H1 (cell line): ENCODE measurements at regions not wholly inside any gene's neighbourhood (a gene's known extent, or its start where the extent isn't known, plus 50 kb on each side); places are given as distances from the start of the nearest gene placed in this dataset.

ENCODE experiments used
- EZH2 ChIP-seq: fragments of 200-600 bp; sonication (generic); IDR thresholded peaks from 2 replicates; pipeline ENCODE4 v1.7.1; 2012; ENCODE audit warnings: low read depth, mild to moderate bottlenecking, moderate library complexity, low read length, inconsistent platforms; ENCODE audit not compliant: severe bottlenecking
- POLR2A ChIP-seq, 2 experiments: IDR thresholded peaks; 1 replicate in 1 of 2; 2 replicates in 1 of 2; pipeline ENCODE4 v1.6.1; 2011; ENCODE audit warnings: low read depth in 2 of 2, low read length in 2 of 2, mild to moderate bottlenecking in 2 of 2; ENCODE audit errors: control extremely low read depth in 1 of 2
- RBBP5 ChIP-seq: IDR thresholded peaks from 2 replicates; pipeline ENCODE4 v1.7.1; 2012; ENCODE audit warnings: low read depth, mild to moderate bottlenecking, inconsistent platforms, low read length, moderate library complexity, borderline replicate concordance
- SP4 ChIP-seq: IDR thresholded peaks from 2 replicates; pipeline ENCODE4 v1.6.1; 2012; ENCODE audit warnings: low read length, inconsistent platforms
- TF ChIP-seq, protein P1 (sequence below): fragments of 300-600 bp; sonication (generic); IDR thresholded peaks from 2 replicates; pipeline ENCODE4 v1.7.1; 2012; ENCODE audit warnings: low read length, moderate library complexity, mild to moderate bottlenecking, inconsistent platforms; ENCODE audit not compliant: insufficient replicate concordance

DNA sequence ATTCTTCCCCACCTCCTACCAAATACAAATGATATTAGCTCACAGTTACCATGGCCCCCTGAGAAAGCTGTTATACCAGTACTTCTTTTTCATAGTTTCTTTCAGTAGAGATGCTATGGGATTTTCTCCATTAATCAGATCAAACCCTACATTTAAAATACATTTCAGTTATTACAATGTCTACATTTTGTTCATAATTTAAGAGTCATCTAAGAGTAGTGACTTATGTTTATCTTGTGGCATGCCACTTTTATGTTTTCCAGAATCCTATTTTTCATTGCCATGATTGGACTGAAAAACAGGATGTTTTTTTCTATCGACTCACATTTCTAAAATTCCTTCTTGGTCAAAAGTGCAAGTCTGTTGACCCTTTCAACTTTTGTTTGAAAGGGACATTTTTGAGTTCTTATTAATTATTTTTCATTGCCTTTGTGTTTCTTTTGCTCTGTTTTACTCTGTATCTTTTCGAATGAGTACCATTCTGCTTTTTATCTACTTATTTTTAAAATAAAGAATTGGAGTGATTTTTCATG lies 77.4 kb upstream of the ANXA1 start (continued):
- TF ChIP-seq, protein P1, sequence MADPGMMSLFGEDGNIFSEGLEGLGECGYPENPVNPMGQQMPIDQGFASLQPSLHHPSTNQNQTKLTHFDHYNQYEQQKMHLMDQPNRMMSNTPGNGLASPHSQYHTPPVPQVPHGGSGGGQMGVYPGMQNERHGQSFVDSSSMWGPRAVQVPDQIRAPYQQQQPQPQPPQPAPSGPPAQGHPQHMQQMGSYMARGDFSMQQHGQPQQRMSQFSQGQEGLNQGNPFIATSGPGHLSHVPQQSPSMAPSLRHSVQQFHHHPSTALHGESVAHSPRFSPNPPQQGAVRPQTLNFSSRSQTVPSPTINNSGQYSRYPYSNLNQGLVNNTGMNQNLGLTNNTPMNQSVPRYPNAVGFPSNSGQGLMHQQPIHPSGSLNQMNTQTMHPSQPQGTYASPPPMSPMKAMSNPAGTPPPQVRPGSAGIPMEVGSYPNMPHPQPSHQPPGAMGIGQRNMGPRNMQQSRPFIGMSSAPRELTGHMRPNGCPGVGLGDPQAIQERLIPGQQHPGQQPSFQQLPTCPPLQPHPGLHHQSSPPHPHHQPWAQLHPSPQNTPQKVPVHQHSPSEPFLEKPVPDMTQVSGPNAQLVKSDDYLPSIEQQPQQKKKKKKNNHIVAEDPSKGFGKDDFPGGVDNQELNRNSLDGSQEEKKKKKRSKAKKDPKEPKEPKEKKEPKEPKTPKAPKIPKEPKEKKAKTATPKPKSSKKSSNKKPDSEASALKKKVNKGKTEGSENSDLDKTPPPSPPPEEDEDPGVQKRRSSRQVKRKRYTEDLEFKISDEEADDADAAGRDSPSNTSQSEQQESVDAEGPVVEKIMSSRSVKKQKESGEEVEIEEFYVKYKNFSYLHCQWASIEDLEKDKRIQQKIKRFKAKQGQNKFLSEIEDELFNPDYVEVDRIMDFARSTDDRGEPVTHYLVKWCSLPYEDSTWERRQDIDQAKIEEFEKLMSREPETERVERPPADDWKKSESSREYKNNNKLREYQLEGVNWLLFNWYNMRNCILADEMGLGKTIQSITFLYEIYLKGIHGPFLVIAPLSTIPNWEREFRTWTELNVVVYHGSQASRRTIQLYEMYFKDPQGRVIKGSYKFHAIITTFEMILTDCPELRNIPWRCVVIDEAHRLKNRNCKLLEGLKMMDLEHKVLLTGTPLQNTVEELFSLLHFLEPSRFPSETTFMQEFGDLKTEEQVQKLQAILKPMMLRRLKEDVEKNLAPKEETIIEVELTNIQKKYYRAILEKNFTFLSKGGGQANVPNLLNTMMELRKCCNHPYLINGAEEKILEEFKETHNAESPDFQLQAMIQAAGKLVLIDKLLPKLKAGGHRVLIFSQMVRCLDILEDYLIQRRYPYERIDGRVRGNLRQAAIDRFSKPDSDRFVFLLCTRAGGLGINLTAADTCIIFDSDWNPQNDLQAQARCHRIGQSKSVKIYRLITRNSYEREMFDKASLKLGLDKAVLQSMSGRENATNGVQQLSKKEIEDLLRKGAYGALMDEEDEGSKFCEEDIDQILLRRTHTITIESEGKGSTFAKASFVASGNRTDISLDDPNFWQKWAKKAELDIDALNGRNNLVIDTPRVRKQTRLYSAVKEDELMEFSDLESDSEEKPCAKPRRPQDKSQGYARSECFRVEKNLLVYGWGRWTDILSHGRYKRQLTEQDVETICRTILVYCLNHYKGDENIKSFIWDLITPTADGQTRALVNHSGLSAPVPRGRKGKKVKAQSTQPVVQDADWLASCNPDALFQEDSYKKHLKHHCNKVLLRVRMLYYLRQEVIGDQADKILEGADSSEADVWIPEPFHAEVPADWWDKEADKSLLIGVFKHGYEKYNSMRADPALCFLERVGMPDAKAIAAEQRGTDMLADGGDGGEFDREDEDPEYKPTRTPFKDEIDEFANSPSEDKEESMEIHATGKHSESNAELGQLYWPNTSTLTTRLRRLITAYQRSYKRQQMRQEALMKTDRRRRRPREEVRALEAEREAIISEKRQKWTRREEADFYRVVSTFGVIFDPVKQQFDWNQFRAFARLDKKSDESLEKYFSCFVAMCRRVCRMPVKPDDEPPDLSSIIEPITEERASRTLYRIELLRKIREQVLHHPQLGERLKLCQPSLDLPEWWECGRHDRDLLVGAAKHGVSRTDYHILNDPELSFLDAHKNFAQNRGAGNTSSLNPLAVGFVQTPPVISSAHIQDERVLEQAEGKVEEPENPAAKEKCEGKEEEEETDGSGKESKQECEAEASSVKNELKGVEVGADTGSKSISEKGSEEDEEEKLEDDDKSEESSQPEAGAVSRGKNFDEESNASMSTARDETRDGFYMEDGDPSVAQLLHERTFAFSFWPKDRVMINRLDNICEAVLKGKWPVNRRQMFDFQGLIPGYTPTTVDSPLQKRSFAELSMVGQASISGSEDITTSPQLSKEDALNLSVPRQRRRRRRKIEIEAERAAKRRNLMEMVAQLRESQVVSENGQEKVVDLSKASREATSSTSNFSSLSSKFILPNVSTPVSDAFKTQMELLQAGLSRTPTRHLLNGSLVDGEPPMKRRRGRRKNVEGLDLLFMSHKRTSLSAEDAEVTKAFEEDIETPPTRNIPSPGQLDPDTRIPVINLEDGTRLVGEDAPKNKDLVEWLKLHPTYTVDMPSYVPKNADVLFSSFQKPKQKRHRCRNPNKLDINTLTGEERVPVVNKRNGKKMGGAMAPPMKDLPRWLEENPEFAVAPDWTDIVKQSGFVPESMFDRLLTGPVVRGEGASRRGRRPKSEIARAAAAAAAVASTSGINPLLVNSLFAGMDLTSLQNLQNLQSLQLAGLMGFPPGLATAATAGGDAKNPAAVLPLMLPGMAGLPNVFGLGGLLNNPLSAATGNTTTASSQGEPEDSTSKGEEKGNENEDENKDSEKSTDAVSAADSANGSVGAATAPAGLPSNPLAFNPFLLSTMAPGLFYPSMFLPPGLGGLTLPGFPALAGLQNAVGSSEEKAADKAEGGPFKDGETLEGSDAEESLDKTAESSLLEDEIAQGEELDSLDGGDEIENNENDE, result no peak
- no peak for TF ChIP-seq SP4
- TF ChIP-seq POLR2A (IDR thresholded peaks at IDR 0.05; ENCODE audit: control extremely low read depth in 1 of 2, low read depth in 2 of 2, low read length in 2 of 2), result no peak
- no peak for TF ChIP-seq RBBP5
- TF ChIP-seq EZH2, result no peak
